Uterus (tissue), 2 donors: ENCODE measurements at regions not wholly inside any gene's neighbourhood (a gene's known extent, or its start where the extent isn't known, plus 50 kb on each side); places are given as distances from the start of the nearest gene placed in this dataset.

ENCODE experiments used
- POLR2A ChIP-seq, 2 donors: fragments of 450-650 bp; IDR thresholded peaks; one replicate each; pipeline ENCODE4 v1.6.1; 2016; ENCODE audit warnings: antibody characterized with exemption in 2 of 2, mild to moderate bottlenecking in 1 of 2, moderate library complexity in 1 of 2
- TF ChIP-seq, protein P1 (sequence below), 4 experiments: fragments of 200-600 bp in 2 of 4; fragments of 450-650 bp in 2 of 4; sonication (generic) in 2 of 4; IDR thresholded peaks; one replicate each; pipeline ENCODE4 v1.5.1; 2016 to 2019; ENCODE audit warnings: antibody characterized with exemption in 4 of 4, mild to moderate bottlenecking in 2 of 4, moderate library complexity in 1 of 4

DNA sequence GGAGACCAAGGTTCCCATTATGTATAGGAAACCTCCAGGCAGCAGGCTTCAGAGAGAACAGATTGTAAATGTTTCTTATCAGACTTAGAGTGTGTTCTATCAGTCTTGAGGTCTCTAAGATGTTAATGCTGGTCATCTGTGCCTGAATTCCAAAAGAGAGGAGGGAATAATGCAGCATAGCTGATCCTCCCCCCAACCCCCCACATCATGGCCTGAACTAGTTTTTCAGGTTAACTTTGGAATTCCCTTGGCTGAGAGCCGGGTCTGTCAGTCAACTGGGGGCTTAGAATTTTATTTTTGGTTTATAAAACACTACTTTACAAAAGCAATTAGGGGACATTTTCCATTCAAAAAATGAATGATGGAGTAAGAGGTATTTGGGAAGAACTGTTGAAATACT, 184.3 kb downstream of the NEBL start:
- TF ChIP-seq, protein P1, sequence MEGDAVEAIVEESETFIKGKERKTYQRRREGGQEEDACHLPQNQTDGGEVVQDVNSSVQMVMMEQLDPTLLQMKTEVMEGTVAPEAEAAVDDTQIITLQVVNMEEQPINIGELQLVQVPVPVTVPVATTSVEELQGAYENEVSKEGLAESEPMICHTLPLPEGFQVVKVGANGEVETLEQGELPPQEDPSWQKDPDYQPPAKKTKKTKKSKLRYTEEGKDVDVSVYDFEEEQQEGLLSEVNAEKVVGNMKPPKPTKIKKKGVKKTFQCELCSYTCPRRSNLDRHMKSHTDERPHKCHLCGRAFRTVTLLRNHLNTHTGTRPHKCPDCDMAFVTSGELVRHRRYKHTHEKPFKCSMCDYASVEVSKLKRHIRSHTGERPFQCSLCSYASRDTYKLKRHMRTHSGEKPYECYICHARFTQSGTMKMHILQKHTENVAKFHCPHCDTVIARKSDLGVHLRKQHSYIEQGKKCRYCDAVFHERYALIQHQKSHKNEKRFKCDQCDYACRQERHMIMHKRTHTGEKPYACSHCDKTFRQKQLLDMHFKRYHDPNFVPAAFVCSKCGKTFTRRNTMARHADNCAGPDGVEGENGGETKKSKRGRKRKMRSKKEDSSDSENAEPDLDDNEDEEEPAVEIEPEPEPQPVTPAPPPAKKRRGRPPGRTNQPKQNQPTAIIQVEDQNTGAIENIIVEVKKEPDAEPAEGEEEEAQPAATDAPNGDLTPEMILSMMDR (IDR thresholded peaks at IDR 0.05), result no peak
- TF ChIP-seq POLR2A (IDR thresholded peaks at IDR 0.05), result no peak
